ENCODE measurements at regions not wholly inside any gene's neighbourhood (a gene's known extent, or its start where the extent isn't known, plus 50 kb on each side); places are given as distances from the start of the nearest gene placed in this dataset.
"Not testable (repeated sequence)": the region's sequence is repeated elsewhere in the genome, so short reads cannot be mapped to it uniquely, and the experiment has no call there.

DNA sequence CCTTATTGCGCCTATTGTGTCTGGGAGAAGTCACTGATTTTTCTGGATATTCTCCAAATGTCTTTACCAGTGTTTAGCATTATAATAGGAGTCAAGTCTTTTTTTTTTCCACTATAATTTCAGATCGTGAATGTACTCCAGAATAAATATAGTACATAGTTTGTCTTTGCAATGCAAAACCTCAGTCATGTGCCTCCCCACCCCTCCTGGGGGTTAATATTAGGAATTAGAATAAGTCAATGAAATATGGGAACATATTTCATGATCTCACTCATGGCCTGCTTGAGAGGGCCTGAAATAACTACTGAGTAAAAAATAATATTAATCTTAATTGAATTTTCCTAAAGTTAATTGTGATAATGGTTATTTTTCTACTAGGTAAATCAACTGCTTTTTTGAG lies 79.0 kb upstream of the TMEM170B start:
- Histone ChIP-seq H3K4me3 (replicated peaks in 1 of 3; ENCODE audit: low read depth in 2 of 3, low read length in 3 of 3) (no peak overlapping the region), H3K4me2 (replicated peaks; ENCODE audit: extremely low read depth, low read length, poor library complexity, severe bottlenecking) (no peak overlapping the region), H3K9ac (ENCODE audit: insufficient read depth, low read length, poor library complexity, severe bottlenecking) (no peak overlapping the region), H3K36me3 (replicated peaks in 1 of 2; ENCODE audit: control insufficient read depth in 1 of 2, insufficient read depth in 2 of 2, low read length in 2 of 2) (no peaks in the 10 kb centered on the region), H4K20me1 (ENCODE audit: insufficient read depth, low read length) (no peaks in the 10 kb centered on the region), H2AFZ (ENCODE audit: insufficient read depth, low read depth, low read length, poor library complexity, severe bottlenecking) (no peak overlapping the region), H3K9me3 (replicated peaks in 1 of 2; ENCODE audit: control insufficient read depth in 1 of 2, insufficient read depth in 1 of 2, low read length in 2 of 2) (no peaks in the 10 kb centered on the region), H3K27me3 (ENCODE audit: control insufficient read depth in 2 of 2, insufficient read depth in 2 of 2, low read length in 2 of 2) (no peaks in the 10 kb centered on the region), H3K27ac (ENCODE audit: low read depth in 1 of 2, low read length in 2 of 2) (no peak overlapping the region), H3K79me2 (ENCODE audit: insufficient read depth, low read length) (no peaks in the 10 kb centered on the region), H3K4me1 (ENCODE audit: control insufficient read depth in 1 of 2, insufficient read depth in 2 of 2, low read length in 2 of 2) (peaks cover 45 to 47% of the 10 kb centered on the region in 2 donors)
- Mint-ChIP-seq H3K4me1 (peaks cover 52% of the 10 kb centered on the region), H3K4me3 (no peak overlapping the region), H3K27ac (no peak overlapping the region), H3K36me3 (no peaks in the 10 kb centered on the region), H3K9me3 (peaks cover 0 to 6% (median 1%) of the 10 kb centered on the region in 7 donors), H3K27me3 (ENCODE audit: low read depth in 3 of 3) (peaks cover 0 to 2% (median 0%) of the 10 kb centered on the region in 3 donors)
- intact Hi-C loops (cut with micrococcal nuclease), result no loop called here
- TF ChIP-seq, protein P1, sequence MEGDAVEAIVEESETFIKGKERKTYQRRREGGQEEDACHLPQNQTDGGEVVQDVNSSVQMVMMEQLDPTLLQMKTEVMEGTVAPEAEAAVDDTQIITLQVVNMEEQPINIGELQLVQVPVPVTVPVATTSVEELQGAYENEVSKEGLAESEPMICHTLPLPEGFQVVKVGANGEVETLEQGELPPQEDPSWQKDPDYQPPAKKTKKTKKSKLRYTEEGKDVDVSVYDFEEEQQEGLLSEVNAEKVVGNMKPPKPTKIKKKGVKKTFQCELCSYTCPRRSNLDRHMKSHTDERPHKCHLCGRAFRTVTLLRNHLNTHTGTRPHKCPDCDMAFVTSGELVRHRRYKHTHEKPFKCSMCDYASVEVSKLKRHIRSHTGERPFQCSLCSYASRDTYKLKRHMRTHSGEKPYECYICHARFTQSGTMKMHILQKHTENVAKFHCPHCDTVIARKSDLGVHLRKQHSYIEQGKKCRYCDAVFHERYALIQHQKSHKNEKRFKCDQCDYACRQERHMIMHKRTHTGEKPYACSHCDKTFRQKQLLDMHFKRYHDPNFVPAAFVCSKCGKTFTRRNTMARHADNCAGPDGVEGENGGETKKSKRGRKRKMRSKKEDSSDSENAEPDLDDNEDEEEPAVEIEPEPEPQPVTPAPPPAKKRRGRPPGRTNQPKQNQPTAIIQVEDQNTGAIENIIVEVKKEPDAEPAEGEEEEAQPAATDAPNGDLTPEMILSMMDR (IDR thresholded peaks at IDR 0.05), result no peak
- DNase-seq, result no peak
- no CpG with 5 or more reads among the region's 2 CpGs for WGBS (ENCODE audit: insufficient coverage)

DNA sequence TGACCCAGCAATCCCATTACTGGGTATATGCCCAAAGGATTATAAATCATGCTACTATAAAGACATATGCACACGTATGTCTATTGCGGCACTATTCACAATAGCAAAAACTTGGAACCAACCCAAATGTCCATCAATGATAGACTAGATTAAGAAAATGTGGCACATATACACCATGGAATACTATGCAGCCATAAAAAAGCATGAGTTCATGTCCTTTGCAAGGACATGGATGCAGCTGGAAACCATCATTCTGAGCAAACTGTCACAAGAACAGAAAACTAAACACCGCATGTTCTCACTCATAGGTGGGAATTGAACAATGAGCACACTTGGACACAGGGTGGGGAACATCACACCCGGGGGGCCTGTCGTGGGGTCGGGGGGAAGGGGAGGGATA lies 80.1 kb upstream of the TMEM170B start:
- H3K4me3 Mint-ChIP-seq; H4K20me1 ChIP-seq (ENCODE audit: insufficient read depth, low read length); H3K4me2 ChIP-seq (replicated peaks; ENCODE audit: extremely low read depth, low read length, poor library complexity, severe bottlenecking); H3K79me2 ChIP-seq (ENCODE audit: insufficient read depth, low read length); H3K27ac ChIP-seq (ENCODE audit: low read depth in 1 of 2, low read length in 2 of 2); H3K9me3 ChIP-seq (replicated peaks in 1 of 2; ENCODE audit: control insufficient read depth in 1 of 2, insufficient read depth in 1 of 2, low read length in 2 of 2); H3K9me3 Mint-ChIP-seq; H3K4me3 ChIP-seq (replicated peaks in 1 of 3; ENCODE audit: low read depth in 2 of 3, low read length in 3 of 3); intact Hi-C loops (cut with micrococcal nuclease); H3K27me3 Mint-ChIP-seq (ENCODE audit: low read depth in 3 of 3); H3K27ac Mint-ChIP-seq; H3K27me3 ChIP-seq (ENCODE audit: control insufficient read depth in 2 of 2, insufficient read depth in 2 of 2, low read length in 2 of 2); DNase-seq; H3K36me3 Mint-ChIP-seq; H2AFZ ChIP-seq (ENCODE audit: insufficient read depth, low read depth, low read length, poor library complexity, severe bottlenecking); H3K9ac ChIP-seq (ENCODE audit: insufficient read depth, low read length, poor library complexity, severe bottlenecking); H3K36me3 ChIP-seq (replicated peaks in 1 of 2; ENCODE audit: control insufficient read depth in 1 of 2, insufficient read depth in 2 of 2, low read length in 2 of 2): not testable (repeated sequence)
- no CpG with 5 or more reads among the region's 6 CpGs for WGBS (ENCODE audit: insufficient coverage)
- peaks cover 35 to 37% of the 10 kb centered on the region in 2 donors for H3K4me1 ChIP-seq (ENCODE audit: control insufficient read depth in 1 of 2, insufficient read depth in 2 of 2, low read length in 2 of 2)
- H3K4me1 Mint-ChIP-seq, result peaks cover 43% of the 10 kb centered on the region

DNA sequence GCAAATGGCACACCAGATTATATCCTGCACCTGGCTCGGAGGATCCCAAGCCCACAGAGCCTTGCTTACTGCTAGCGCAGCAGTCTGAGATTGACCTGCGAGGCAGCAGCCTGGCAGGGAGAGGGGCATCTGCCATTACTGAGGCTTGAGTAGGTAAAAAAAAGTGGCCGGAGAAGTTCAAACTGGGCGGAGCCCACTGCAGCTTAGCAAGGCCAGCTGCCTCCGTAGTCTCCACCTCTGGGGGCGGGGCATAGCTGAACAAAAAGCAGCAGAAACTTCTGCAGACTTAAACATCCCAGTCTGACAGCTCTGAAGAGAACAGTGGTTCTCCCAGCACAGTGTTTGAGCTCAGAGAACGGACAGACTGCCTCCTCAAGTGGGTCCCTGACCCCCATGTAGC lies 85.4 kb upstream of the TMEM170B start:
- H2AFZ ChIP-seq (ENCODE audit: insufficient read depth, low read depth, low read length, poor library complexity, severe bottlenecking); H3K79me2 ChIP-seq (ENCODE audit: insufficient read depth, low read length); H3K9me3 Mint-ChIP-seq; H4K20me1 ChIP-seq (ENCODE audit: insufficient read depth, low read length); H3K4me1 ChIP-seq (ENCODE audit: control insufficient read depth in 1 of 2, insufficient read depth in 2 of 2, low read length in 2 of 2); DNase-seq; H3K9me3 ChIP-seq (replicated peaks in 1 of 2; ENCODE audit: control insufficient read depth in 1 of 2, insufficient read depth in 1 of 2, low read length in 2 of 2); H3K4me3 ChIP-seq (replicated peaks in 1 of 3; ENCODE audit: low read depth in 2 of 3, low read length in 3 of 3); H3K27ac ChIP-seq (ENCODE audit: low read depth in 1 of 2, low read length in 2 of 2); intact Hi-C loops (cut with micrococcal nuclease); H3K36me3 ChIP-seq (replicated peaks in 1 of 2; ENCODE audit: control insufficient read depth in 1 of 2, insufficient read depth in 2 of 2, low read length in 2 of 2); H3K27me3 Mint-ChIP-seq (ENCODE audit: low read depth in 3 of 3); H3K27me3 ChIP-seq (ENCODE audit: control insufficient read depth in 2 of 2, insufficient read depth in 2 of 2, low read length in 2 of 2); H3K4me2 ChIP-seq (replicated peaks; ENCODE audit: extremely low read depth, low read length, poor library complexity, severe bottlenecking); H3K36me3 Mint-ChIP-seq; H3K9ac ChIP-seq (ENCODE audit: insufficient read depth, low read length, poor library complexity, severe bottlenecking): not testable (repeated sequence)
- peaks cover 18% of the 10 kb centered on the region for H3K4me1 Mint-ChIP-seq
- H3K27ac Mint-ChIP-seq, result peak overlapping the region in 1 of 7 donors; percentile 26
- peak overlapping the region in 1 of 2 donors; percentile 48 for H3K4me3 Mint-ChIP-seq
- 90% methylated on average over 6 of the region's 8 CpGs for WGBS (ENCODE audit: insufficient coverage)
